HUES64 (cell line): ENCODE measurements at regions not wholly inside any gene's neighbourhood (a gene's known extent, or its start where the extent isn't known, plus 50 kb on each side); places are given as distances from the start of the nearest gene placed in this dataset.

ENCODE experiments used
- H3K27ac ChIP-seq: 2 replicates; pipeline ENCODE4 v1.7.0; 2013; ENCODE audit warnings: low read depth, low read length, inconsistent platforms
- H3K27me3 ChIP-seq: 2 replicates; pipeline ENCODE4 v1.6.1; 2013; ENCODE audit warnings: mild to moderate bottlenecking, low read length; ENCODE audit not compliant: insufficient read depth
- H3K36me3 ChIP-seq: 2 replicates; pipeline ENCODE4 v1.6.1; 2013; ENCODE audit warnings: mild to moderate bottlenecking, low read length; ENCODE audit not compliant: insufficient read depth
- H3K4me1 ChIP-seq: 2 replicates; pipeline ENCODE4 v1.6.1; 2013; ENCODE audit warnings: mild to moderate bottlenecking, low read length, moderate library complexity; ENCODE audit not compliant: insufficient read depth
- H3K4me3 ChIP-seq: 2 replicates; pipeline ENCODE4 v1.5.1; 2013; ENCODE audit warnings: mild to moderate bottlenecking, low read length, moderate library complexity
- H3K9ac ChIP-seq: 2 replicates; pipeline ENCODE4 v1.6.1; 2013; ENCODE audit warnings: mild to moderate bottlenecking, low read depth, low read length
- H3K9me3 ChIP-seq: 2 replicates; pipeline ENCODE4 v1.6.1; 2013; ENCODE audit warnings: low read depth, low read length; ENCODE audit not compliant: insufficient read depth
- WGBS: fragments of 150-250, 120-280 bp; methylation state at CpG from one replicate; pipeline ENCODE4 v1.1.7; 2013; ENCODE audit warnings: missing lambda C conversion rate; 5-methylcytosine and 5-hydroxymethylcytosine counted together

DNA sequence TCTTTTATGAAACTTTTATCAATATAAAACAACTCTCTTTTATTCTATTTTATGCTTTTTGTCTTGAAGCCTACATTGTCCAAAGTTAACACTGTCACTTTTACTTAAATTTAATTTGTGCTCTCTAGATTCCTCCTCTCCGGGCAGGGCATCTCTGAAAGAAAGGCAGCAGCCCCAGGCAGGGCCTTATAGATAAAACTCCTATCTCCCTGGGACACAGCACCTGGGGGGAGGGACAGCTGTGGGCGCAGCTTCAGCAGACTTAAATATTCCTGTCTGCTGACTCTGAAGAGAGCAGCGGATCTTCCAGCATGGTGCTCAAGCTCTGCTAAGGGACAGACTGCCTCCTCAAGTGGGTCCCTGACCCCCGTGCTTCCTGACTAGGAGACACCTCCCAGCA is 447.7 kb upstream of the FANCL start:
- H3K27me3 ChIP-seq = no peaks in the 10 kb centered on the region

DNA sequence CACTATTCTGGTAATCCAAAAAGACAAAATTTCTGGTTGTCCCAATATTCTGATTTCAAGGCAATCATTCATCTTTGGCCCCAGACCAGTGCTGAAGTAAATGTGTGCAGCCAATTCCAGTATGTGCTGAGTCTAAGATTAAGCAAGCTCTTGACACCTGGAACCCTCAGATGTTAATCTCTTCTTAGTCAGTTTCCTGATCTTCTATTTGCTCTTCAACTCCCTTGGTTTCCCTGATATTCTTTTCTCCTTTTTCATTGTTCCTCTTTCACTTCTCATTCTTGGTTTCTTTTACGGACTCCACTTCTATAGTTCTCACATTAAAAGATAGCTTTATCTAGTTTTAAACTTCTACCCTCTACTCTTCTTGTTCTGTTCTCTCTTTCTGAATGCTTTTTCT is 445.7 kb upstream of the FANCL start:
- Histone ChIP-seq H3K4me3 (no peak overlapping the region), H3K4me1 (no peaks in the 10 kb centered on the region), H3K36me3 (no peaks in the 10 kb centered on the region), H3K9ac (no peak overlapping the region), H3K27me3 (no peaks in the 10 kb centered on the region), H3K27ac (no peak overlapping the region), H3K9me3 (no peaks in the 10 kb centered on the region)
- WGBS = 94% methylated on average over 1 of the region's 1 CpG

More for the DNA sequence above, 447.7 kb upstream of the FANCL start:
- no peaks in the 10 kb centered on the region for H3K4me1 ChIP-seq
- no peaks in the 10 kb centered on the region for H3K9me3 ChIP-seq
- 79% methylated on average over 4 of the region's 4 CpGs for WGBS
- no peak overlapping the region for H3K9ac ChIP-seq
- no peaks in the 10 kb centered on the region for H3K36me3 ChIP-seq
- no peak overlapping the region for H3K4me3 ChIP-seq
- H3K27ac ChIP-seq = no peak overlapping the region

DNA sequence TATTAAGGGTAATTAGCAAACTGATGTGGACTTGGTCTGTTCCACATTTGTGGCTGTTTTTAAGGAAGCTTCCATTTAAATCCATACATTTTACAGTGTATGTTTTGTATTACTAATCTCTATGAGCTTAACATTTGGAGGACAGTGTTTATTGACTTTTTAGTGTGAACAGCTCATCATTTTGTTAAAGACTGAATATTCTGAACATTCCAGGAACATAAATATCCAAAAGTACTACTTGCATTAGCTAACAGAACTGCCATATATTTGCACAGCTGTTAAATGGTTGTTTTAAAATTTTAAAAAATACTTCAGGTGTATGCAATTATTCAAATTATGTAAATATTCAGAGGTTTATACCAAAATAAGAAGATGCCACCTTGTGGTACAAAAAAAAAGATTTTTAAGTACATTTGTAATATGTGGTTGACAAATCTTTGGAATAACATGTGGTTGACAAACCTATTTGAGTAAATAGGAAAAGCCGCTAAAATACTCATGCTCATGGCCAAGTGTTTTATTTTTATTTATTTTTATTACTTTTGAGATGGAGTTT is 439.7 kb upstream of the FANCL start:
- WGBS = 90% methylated on average over 1 of the region's 1 CpG
- Histone ChIP-seq H3K9ac (no peak overlapping the region), H3K4me3 (no peak overlapping the region), H3K4me1 (no peaks in the 10 kb centered on the region), H3K36me3 (no peaks in the 10 kb centered on the region), H3K27ac (no peak overlapping the region), H3K27me3 (no peaks in the 10 kb centered on the region), H3K9me3 (no peaks in the 10 kb centered on the region)

DNA sequence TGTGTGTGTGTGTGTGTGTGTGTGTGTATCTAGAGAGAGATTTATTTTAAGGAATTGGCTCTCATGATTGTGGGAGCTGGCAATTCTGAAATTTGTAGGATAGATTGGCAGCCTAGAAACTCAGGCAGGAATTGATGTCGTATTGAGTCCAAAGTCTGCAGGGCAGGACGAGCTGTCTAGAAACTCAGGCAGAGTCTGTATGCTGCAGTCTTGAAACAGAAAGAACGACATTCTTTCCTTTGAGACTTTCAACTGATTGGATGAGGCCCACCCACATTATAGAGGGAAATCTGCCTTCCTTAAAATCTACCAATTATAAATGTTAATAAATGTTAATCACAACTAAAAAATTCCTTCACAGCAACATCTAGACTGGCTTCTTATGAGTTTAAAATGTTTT is 436.6 kb upstream of the FANCL start:
- no peak overlapping the region for H3K27ac ChIP-seq
- H3K9ac ChIP-seq = no peak overlapping the region
- no peaks in the 10 kb centered on the region for H3K27me3 ChIP-seq
- no peaks in the 10 kb centered on the region for H3K36me3 ChIP-seq
- 91% methylated on average over 3 of the region's 3 CpGs for WGBS
- H3K4me1 ChIP-seq = no peaks in the 10 kb centered on the region
- H3K4me3 ChIP-seq = no peak overlapping the region
- H3K9me3 ChIP-seq = no peaks in the 10 kb centered on the region

DNA sequence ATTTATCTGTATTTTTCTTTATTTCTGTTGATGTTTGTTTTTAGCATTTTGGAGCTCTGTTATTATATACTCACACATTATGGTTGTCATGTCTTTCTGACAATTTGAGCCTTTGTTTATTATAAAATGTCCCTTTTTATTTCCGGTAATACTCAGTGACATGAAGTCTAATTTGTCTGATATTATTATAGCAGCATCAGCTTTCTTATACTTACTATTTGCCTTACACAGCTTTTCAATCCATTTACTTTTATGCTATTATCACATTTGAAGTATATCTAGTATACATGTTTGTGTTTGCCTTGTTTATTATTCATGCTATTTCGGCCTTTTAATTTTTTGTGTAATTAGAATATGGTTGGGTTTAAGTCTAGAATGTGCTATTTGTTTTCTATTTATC is 430.6 kb upstream of the FANCL start:
- H3K36me3 ChIP-seq = no peaks in the 10 kb centered on the region
- no peak overlapping the region for H3K27ac ChIP-seq
- no peaks in the 10 kb centered on the region for H3K4me1 ChIP-seq
- H3K4me3 ChIP-seq = no peak overlapping the region
- WGBS = 90% methylated on average over 2 of the region's 2 CpGs
- H3K9me3 ChIP-seq = no peaks in the 10 kb centered on the region
- no peak overlapping the region for H3K9ac ChIP-seq
- no peaks in the 10 kb centered on the region for H3K27me3 ChIP-seq

DNA sequence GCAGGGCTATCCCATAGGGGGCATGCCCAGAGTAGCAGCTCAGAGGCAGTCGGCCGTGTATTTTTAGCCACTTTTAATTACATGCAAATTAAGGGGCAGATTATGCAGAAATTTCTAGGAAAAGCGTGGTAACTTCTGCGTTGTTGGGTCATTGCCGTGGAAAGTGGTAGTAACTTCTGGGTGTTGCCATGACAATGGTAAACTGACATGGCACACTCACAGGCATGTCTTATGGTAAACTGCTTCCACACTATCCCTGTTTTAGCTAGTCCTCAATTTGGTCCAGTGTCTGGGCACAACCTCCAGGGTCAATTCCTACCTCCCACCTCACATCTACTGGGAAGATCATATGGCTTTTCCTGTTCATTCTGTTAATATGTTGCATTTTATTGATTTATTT is 428.9 kb upstream of the FANCL start:
- 92% methylated on average over 5 of the region's 5 CpGs for WGBS
- no peak overlapping the region for H3K27ac ChIP-seq
- H3K9ac ChIP-seq = no peak overlapping the region
- no peaks in the 10 kb centered on the region for H3K27me3 ChIP-seq
- no peaks in the 10 kb centered on the region for H3K36me3 ChIP-seq
- no peak overlapping the region for H3K4me3 ChIP-seq
- H3K9me3 ChIP-seq = no peaks in the 10 kb centered on the region
- no peaks in the 10 kb centered on the region for H3K4me1 ChIP-seq

DNA sequence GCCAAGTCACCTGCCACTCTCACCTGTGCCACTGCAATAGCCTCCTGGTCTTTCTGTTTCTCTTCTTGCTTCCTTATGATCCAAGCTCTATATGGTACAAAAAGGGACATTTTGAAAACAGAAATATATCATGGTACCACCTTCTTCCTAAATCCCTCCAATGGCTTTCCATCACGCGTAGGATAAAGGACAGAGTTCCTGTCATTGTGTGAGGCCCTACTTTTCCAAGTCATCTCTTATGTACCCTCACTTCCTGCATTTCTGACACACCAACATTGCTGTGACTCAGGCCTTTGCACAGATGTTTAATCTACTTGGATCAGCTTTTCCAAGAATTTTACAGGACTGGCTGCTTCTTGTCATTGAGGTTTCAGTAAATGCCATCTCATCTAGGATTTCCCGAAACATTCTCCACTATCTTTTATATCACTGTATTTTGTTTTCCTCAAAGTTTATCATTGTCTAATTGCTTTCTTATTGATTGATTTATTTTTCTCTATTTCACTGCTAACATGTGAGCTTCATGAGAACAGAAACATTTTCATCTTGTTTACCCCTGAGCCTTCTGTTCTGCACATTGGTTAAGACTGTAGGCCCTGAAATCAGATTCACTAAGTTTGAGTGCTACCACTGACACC is 426.1 kb upstream of the FANCL start:
- Histone ChIP-seq H3K4me3 (no peak overlapping the region), H3K9ac (no peak overlapping the region), H3K9me3 (no peaks in the 10 kb centered on the region), H3K36me3 (no peaks in the 10 kb centered on the region), H3K27ac (no peak overlapping the region), H3K4me1 (no peaks in the 10 kb centered on the region), H3K27me3 (no peaks in the 10 kb centered on the region)
- WGBS = 95% methylated on average over 3 of the region's 3 CpGs

DNA sequence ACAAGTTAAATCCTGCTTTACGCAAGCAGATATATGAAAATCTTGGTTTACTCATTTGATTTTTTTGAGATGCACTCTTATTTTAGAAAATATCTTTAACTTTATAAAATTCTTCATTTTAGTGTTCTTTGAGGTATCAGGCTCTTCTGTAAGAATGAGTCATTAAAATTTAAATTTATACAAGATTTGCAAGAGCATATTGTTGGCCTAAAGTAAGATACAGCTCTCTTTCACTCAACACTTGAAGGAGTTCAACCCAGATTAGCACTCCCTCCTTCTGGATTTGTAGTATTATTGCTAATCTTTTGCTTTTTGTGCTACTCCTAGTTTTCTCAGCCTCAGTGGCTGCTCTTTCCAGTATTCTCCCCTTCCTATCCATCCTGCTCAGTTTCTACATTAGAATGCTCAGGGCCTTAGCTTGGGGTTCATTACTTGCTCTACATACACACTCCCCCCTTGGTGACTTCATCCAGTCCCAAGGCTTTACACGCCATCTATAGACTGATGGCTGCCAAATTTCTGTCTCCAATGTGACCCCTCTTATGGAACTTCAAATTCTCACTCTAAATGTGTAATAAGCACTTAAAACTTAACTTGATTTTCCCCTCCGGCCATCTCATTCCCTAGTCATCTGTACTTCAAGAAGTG is 425.3 kb upstream of the FANCL start:
- 90% methylated on average over 2 of the region's 3 CpGs for WGBS
- H3K9ac ChIP-seq = no peak overlapping the region

DNA sequence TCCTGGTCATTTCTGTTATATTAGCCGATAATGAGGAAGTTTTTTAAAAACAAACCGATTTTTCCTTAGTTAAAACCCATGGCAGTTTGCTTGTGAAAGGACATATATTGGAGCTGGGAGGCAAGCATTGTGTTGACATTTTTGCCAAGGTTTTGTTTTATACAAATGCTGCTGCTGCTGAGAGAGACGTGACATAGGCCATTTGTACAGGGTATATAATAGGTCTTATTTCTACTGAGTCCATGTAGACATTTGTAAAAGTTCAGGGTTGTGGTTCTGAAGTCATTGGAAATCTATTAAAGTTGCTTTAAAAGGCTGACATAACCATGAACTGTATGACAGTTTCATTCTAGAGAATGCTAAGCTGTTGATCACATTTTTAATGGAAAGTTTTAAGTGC is 424.0 kb upstream of the FANCL start:
- no peak overlapping the region for H3K27ac ChIP-seq
- no peaks in the 10 kb centered on the region for H3K9me3 ChIP-seq
- no peaks in the 10 kb centered on the region for H3K4me1 ChIP-seq
- H3K27me3 ChIP-seq = no peaks in the 10 kb centered on the region
- no peak overlapping the region for H3K4me3 ChIP-seq
- WGBS = 99% methylated on average over 3 of the region's 3 CpGs
- no peak overlapping the region for H3K9ac ChIP-seq
- H3K36me3 ChIP-seq = no peaks in the 10 kb centered on the region

More for the DNA sequence above, 425.3 kb upstream of the FANCL start:
- no peaks in the 10 kb centered on the region for H3K27me3 ChIP-seq
- no peaks in the 10 kb centered on the region for H3K4me1 ChIP-seq
- H3K4me3 ChIP-seq = no peak overlapping the region
- H3K9me3 ChIP-seq = no peaks in the 10 kb centered on the region
- no peak overlapping the region for H3K27ac ChIP-seq
- no peaks in the 10 kb centered on the region for H3K36me3 ChIP-seq

DNA sequence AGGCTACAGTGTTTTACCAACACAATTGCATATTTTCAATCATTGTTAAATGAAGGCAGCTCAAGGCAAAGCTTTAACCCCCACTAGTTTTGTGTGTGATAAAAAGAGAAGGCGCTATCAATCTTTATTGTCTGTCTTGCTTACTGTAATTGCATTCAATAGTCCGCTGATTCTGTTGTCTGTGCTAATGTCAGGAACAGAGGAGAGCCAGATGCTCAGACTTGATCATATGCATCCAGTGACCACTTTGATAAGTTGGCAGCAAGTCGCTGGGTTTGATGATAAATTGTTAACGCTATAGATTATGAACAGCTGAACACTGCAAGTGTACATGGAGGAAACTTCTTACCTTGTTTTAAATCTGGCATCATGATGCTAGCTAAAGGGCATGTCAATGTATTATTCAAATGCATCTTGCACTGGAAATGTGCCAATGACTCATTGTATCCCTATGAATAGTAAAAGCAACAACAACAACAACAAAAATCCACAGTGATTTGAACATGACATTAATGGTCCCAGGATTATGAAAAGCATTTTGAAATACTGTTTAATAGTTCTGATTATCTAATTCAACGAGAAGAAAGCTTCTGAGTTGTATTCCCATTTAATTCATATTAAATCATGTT is 423.5 kb upstream of the FANCL start:
- no peaks in the 10 kb centered on the region for H3K36me3 ChIP-seq
- no peak overlapping the region for H3K9ac ChIP-seq
- no peaks in the 10 kb centered on the region for H3K4me1 ChIP-seq
- no peaks in the 10 kb centered on the region for H3K9me3 ChIP-seq
- no peak overlapping the region for H3K27ac ChIP-seq
- no peak overlapping the region for H3K4me3 ChIP-seq
- WGBS = 93% methylated on average over 4 of the region's 5 CpGs
- no peaks in the 10 kb centered on the region for H3K27me3 ChIP-seq

DNA sequence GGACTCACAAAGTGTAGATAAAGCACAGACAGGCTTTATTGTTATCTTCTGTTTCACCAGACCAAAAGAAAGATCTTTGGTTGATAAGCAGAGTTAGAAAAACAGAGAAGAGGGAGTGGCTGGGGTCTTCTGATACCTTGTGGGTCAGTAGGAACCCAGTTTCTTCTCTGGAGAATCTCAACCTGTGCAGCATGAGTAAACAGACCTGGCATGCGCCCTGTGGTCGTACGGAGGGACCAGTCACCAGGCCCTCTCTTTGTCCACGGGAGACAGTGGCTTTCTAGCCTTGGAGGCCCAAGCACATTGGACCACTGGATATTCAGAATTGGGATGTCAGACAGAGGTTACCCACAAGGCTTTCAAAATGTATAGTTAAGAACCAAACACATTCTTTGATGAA is 418.9 kb upstream of the FANCL start:
- WGBS = 96% methylated on average over 4 of the region's 4 CpGs
- Histone ChIP-seq H3K4me3 (no peak overlapping the region), H3K27me3 (no peaks in the 10 kb centered on the region), H3K27ac (no peak overlapping the region), H3K36me3 (no peaks in the 10 kb centered on the region), H3K4me1 (0 out of 2 replicates have a peak, but pooled peaks cover 3% of the 10 kb centered on the region), H3K9ac (no peak overlapping the region), H3K9me3 (no peaks in the 10 kb centered on the region)
